Mammary epithelial cell (primary cell): ENCODE measurements at regions not wholly inside any gene's neighbourhood (a gene's known extent, or its start where the extent isn't known, plus 50 kb on each side); places are given as distances from the start of the nearest gene placed in this dataset.

Source experiments
- CTCF ChIP-seq, 2 donors: IDR thresholded peaks in 1 of 2; conservative IDR thresholded peaks in 1 of 2; 2 replicates each; pipeline ENCODE4 v1.5.1; 2011 to 2012; ENCODE audit warnings: inconsistent platforms in 2 of 2, low read length in 2 of 2, mild to moderate bottlenecking in 2 of 2, control low read depth in 1 of 2, low read depth in 1 of 2; ENCODE audit not compliant: insufficient read depth in 1 of 2; ENCODE audit errors: extremely low read depth in 1 of 2
- EZH2 ChIP-seq: IDR thresholded peaks from 2 replicates; pipeline ENCODE4 v1.6.1; 2012; ENCODE audit warnings: low read length, inconsistent platforms, borderline replicate concordance

- no peak for TF ChIP-seq CTCF (conservative IDR thresholded peaks at IDR 0.05 in 1 of 2, IDR thresholded peaks at IDR 0.05 in 1 of 2; ENCODE audit: extremely low read depth in 1 of 2, insufficient read depth in 1 of 2, low read depth in 1 of 2, low read length in 2 of 2)
- no peak for TF ChIP-seq EZH2
These were observed 788.5 kb downstream of the C6orf118 start for GRCh38 chr6:164520916-164521315.
